ENCODE measurements at regions not wholly inside any gene's neighbourhood (a gene's known extent, or its start where the extent isn't known, plus 50 kb on each side); places are given as distances from the start of the nearest gene placed in this dataset.

DNA sequence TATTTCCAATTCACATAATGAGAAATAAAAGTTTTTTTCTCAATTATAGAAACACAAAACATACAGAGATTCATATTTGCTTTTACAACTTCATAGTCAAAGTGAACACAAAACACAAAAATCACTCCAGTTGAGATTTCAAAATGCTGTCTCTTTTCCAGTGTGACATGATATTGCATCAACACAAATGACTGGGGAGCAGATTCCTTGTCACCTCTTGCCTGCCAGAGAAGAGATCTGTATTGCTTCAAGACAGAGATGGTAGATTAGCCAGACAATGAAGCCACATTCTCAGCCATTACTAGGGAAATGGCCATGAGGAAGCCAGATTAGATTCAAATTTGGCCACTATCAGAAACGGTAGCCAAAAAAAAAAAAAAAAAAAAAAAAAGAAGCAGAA lies 2313.1 kb upstream of the AGA start:
- TF ChIP-seq POLR2A (IDR thresholded peaks at IDR 0.05; ENCODE audit: low read depth, low read length), result no peak
- no peak for TF ChIP-seq POLR2AphosphoS5 (IDR thresholded peaks at IDR 0.05; ENCODE audit: low read depth, low read length)
